ENCODE measurements at regions not wholly inside any gene's neighbourhood (a gene's known extent, or its start where the extent isn't known, plus 50 kb on each side); places are given as distances from the start of the nearest gene placed in this dataset.

DNA sequence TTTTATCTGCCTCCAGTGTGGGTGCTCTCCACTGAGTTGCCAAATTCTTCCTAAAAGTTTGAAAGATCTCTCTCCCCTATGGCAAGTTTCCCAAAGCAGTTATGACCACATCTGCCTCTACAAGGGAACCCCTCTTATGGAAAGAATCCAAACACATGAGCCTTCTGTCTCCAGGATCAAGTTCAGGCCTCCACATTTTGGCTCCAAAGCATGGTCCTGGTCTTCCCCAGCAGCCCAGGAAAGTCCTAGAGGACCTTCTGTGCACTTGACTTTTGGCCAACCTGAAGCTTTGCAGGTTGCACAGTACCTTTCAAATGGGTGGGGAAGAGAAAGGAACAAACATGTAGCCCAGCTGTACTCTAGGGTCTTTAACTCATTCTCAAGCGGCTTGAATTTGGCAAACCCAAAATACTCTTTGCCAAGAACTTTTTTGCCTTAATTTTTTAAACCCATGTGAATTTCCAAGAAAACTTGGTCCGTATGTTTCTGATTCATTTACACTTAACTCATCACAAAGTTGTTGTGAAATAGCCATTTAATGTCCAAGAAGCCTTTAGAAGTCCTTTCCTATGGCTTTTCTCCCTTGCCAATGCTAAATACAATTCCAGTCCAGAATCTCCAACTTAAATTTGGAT lies 240.1 kb upstream of the TBX18 start:
- no peak for DNase-seq (ENCODE audit: extremely low read depth in 1 of 4, low spot score in 3 of 4)
- ChIA-PET POLR2A (no interaction called here), CTCF (ENCODE audit: low intra/inter-chr PET ratio) (no interaction called here)
- Histone ChIP-seq H3K9ac (ENCODE audit: insufficient read depth in 1 of 2, low read depth in 2 of 2, low read length in 2 of 2) (no peak overlapping the region), H3K79me2 (ENCODE audit: control insufficient read depth, insufficient read depth, low read length) (no peaks in the 10 kb centered on the region), H3K27ac (ENCODE audit: extremely low read depth, low read depth, low read length) (no peak overlapping the region), H3K9me3 (replicated peaks; ENCODE audit: control insufficient read depth, insufficient read depth, low read depth, low read length) (no peaks in the 10 kb centered on the region), H3K4me3 (no peak overlapping the region), H4K20me1 (replicated peaks; ENCODE audit: control insufficient read depth, insufficient read depth, low read length) (no peaks in the 10 kb centered on the region), H3K4me1 (replicated peaks in 1 of 2; ENCODE audit: control insufficient read depth in 2 of 2, insufficient read depth in 2 of 2, low read length in 2 of 2) (no peaks in the 10 kb centered on the region), H3K9me1 (ENCODE audit: control insufficient read depth, insufficient read depth, low read length) (no peaks in the 10 kb centered on the region), H3K4me2 (ENCODE audit: insufficient read depth, low read length) (no peak overlapping the region), H2AFZ (ENCODE audit: low read depth, low read length) (no peak overlapping the region), H3K36me3 (ENCODE audit: control insufficient read depth, insufficient read depth, low read length) (no peaks in the 10 kb centered on the region), H3K27me3 (ENCODE audit: control insufficient read depth in 2 of 2, insufficient read depth in 2 of 2, low read length in 2 of 2) (no peaks in the 10 kb centered on the region)
- BruUV-seq (replicated peaks), result no TSS peak
- no peak for ATAC-seq
- TF ChIP-seq TAF15 (IDR thresholded peaks at IDR 0.05; ENCODE audit: low read depth, low read length), result no peak
- no peak for TF ChIP-seq CC2D1A (IDR thresholded peaks at IDR 0.05)
- TF ChIP-seq FOXJ2 (tag; IDR thresholded peaks at IDR 0.05), result no peak
- TF ChIP-seq, protein P1, sequence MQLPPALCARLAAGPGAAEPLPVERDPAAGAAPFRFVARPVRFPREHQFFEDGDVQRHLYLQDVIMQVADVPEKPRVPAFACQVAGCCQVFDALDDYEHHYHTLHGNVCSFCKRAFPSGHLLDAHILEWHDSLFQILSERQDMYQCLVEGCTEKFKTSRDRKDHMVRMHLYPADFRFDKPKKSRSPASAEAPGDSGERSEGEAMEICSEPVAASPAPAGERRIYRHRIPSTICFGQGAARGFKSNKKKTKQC (CRISPR knock-in tag; IDR thresholded peaks at IDR 0.05), result no peak
- TF ChIP-seq MIER1 (IDR thresholded peaks at IDR 0.05; ENCODE audit: low read depth), result no peak
- TF ChIP-seq E2F6 (IDR thresholded peaks at IDR 0.05; ENCODE audit: borderline replicate concordance in 1 of 2, extremely low read depth in 1 of 2, insufficient read depth in 1 of 2, insufficient read length in 1 of 2, low read depth in 1 of 2, low read length in 1 of 2, poor library complexity in 1 of 2, severe bottlenecking in 1 of 2), result no peak
- TF ChIP-seq HES1 (IDR thresholded peaks at IDR 0.05; ENCODE audit: low read depth), result no peak
- TF ChIP-seq ZNF311 (CRISPR knock-in tag; IDR thresholded peaks at IDR 0.05), result no peak
- TF ChIP-seq, protein P2, sequence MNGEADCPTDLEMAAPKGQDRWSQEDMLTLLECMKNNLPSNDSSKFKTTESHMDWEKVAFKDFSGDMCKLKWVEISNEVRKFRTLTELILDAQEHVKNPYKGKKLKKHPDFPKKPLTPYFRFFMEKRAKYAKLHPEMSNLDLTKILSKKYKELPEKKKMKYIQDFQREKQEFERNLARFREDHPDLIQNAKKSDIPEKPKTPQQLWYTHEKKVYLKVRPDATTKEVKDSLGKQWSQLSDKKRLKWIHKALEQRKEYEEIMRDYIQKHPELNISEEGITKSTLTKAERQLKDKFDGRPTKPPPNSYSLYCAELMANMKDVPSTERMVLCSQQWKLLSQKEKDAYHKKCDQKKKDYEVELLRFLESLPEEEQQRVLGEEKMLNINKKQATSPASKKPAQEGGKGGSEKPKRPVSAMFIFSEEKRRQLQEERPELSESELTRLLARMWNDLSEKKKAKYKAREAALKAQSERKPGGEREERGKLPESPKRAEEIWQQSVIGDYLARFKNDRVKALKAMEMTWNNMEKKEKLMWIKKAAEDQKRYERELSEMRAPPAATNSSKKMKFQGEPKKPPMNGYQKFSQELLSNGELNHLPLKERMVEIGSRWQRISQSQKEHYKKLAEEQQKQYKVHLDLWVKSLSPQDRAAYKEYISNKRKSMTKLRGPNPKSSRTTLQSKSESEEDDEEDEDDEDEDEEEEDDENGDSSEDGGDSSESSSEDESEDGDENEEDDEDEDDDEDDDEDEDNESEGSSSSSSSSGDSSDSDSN (IDR thresholded peaks at IDR 0.05; ENCODE audit: borderline replicate concordance in 1 of 2, low read depth in 2 of 2, low read length in 2 of 2), result no peak
- no peak for TF ChIP-seq ZNF121 (CRISPR knock-in tag; conservative IDR thresholded peaks at IDR 0.05)
- no peak for TF ChIP-seq POLR2AphosphoS5 (IDR thresholded peaks at IDR 0.05; ENCODE audit: control insufficient read depth, insufficient read depth, low read depth, low read length)
- no peak for TF ChIP-seq FOXA3 (CRISPR knock-in tag; conservative IDR thresholded peaks at IDR 0.05 in 1 of 2, IDR thresholded peaks at IDR 0.05 in 1 of 2)
- TF ChIP-seq RFX7 (CRISPR knock-in tag; IDR thresholded peaks at IDR 0.05), result no peak
- TF ChIP-seq, protein P3, sequence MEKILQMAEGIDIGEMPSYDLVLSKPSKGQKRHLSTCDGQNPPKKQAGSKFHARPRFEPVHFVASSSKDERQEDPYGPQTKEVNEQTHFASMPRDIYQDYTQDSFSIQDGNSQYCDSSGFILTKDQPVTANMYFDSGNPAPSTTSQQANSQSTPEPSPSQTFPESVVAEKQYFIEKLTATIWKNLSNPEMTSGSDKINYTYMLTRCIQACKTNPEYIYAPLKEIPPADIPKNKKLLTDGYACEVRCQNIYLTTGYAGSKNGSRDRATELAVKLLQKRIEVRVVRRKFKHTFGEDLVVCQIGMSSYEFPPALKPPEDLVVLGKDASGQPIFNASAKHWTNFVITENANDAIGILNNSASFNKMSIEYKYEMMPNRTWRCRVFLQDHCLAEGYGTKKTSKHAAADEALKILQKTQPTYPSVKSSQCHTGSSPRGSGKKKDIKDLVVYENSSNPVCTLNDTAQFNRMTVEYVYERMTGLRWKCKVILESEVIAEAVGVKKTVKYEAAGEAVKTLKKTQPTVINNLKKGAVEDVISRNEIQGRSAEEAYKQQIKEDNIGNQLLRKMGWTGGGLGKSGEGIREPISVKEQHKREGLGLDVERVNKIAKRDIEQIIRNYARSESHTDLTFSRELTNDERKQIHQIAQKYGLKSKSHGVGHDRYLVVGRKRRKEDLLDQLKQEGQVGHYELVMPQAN (IDR thresholded peaks at IDR 0.05; ENCODE audit: borderline replicate concordance), result no peak
- TF ChIP-seq ELF2 (CRISPR knock-in tag; IDR thresholded peaks at IDR 0.05), result no peak
- intact Hi-C loops (cut with micrococcal nuclease), result no loop called here
- 0% methylated on average over 2 of the region's 2 CpGs for WGBS (ENCODE audit: insufficient coverage, low coverage, missing lambda C conversion rate)
- FAIRE-seq, result no peak
- in situ Hi-C loops (cut with MboI), result no loop called here

Measured in K562 (cell line).